NCI-H510A treated with DMSO at 0.1 percent for 48 hours (cell line): ENCODE measurements at regions not wholly inside any gene's neighbourhood (a gene's known extent, or its start where the extent isn't known, plus 50 kb on each side); places are given as distances from the start of the nearest gene placed in this dataset.
"Not testable (repeated sequence)": the region's sequence is repeated elsewhere in the genome, so short reads cannot be mapped to it uniquely, and the experiment has no call there.

ENCODE experiments used
- DNase-seq: peaks from one replicate; lab custom pipeline; 2025; lab: John Stamatoyannopoulos, UW

DNA sequence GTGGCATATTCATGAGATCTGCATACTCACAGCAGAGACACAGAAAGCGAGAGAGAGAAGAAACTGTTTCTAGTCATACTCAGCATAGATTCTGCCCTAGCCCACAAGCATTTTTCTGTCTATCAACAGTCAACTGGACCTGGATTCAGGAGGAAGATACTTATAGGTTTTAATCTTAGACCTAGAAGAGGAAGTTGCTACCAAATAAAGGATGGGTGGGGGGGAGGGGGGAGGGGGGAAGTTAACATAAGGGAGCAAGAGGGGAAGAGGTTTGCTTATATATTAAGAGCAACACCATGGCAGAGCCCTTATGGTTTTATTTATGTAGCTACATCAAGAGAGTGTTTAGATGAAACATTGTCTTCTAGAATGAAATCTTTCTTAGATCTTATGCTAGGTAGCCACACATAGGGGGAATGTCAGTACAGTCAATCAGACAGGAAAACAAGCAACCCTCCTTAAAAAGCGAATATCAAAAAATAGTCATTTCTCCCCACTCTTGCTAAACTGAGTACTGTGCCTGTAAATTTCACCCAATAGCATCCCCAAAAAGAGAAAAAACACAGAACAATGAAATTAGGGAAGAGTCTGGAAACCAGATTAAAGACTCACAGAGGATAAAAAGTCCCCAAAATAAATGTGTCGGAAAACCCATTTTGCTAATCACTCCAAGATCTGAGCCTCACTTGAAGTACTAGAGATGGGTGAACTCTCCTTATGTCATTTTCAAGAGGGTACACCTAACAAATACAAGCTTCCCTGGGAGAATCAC, 192.7 kb upstream of the NR4A3 start:
- DNase-seq, result no peak

DNA sequence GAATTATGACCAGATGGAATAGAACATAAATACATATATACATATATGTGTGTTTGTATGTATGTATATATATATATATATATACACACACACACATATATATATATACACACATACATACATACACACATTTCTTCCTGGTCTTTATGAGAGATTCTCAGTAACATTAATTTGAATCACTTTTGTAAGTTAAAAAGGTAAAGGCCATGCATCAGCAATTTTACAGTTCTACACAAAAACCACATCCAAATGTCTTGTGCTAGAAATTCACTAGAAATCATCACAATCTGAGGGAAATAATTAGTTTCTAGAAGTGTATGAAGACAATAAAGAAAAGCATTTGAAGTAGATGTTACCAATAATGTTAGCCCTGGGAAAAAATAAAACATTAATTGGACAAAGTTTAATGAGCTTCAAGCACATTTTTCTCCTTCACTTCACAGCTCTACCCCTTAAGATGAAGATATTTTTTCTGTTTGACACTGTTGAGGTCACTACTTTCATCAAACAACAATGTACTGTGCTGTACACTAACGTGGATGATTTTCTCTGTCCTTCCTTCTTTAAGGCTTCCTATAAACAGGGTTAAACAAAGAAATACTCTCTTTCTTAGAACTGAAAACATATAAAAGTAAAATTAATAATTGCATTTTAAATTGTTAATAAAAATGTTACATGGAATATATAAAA, 189.2 kb upstream of the NR4A3 start:
- DNase-seq, result no peak

- no peak for DNase-seq
Measured at GRCh38 chr9:99633265-99633664, 188.4 kb upstream of the NR4A3 start.

DNA sequence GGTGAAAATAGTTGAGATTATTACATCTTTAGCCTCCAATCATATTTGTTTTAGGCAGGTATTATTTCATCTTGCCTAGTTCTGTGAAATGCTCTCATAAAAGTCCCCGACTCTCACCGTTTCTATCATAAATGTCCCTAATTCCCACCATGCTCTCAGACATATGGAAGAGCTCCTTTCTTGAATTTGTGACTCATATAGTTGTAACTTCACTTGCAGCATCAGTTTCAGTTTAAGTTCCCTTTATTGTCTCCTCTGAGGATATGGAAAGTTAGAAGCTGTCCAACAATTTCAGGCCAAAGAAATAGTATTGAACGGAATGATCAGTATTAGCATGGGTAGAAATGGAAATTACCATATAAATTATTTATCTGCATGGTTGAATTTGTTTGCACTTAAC, 187.5 kb upstream of the NR4A3 start:
- no peak for DNase-seq

DNA sequence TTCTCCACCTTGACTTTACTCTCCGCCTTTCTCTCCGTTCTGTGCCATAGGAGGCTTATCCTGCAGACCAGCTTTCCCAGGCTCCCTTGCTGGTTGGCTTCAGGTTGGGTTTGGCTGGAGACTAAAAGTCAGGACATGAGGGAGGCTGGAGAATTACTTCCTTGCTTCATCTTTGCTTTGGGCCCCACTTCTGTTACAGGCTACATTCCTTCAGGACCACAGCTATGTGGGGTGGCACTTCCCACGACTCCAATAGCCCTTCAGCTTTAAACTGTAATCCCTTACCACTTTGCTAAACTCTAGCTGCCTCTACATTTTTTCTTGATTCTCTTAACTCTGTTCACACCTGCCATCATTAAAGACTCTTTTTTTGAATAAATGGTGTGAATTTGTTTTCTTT, 186.7 kb upstream of the NR4A3 start:
- no peak for DNase-seq

DNA sequence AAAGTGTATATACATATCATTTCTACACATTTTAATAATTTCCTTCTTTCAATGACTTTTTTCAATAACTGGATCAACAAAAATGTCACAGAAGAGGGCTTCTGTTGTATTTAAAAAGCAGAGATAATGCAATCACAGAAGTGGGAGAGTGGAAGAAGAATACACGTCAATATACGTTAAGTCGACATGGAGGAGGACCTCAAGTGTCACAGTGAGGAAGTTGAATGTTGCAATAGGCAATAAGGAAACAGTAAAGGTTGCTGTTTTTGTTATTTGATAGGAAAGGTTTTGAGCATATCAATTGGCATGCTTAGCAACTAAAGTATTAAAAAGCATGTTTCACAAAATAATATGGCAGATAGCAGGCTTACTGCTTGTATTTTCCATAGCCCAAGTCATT, 184.0 kb upstream of the NR4A3 start:
- DNase-seq, result no peak

- no peak for DNase-seq
Measured at GRCh38 chr9:99638971-99639370, 182.7 kb upstream of the NR4A3 start.

- no peak for DNase-seq
Measured at GRCh38 chr9:99647604-99648003, 174.1 kb upstream of the NR4A3 start.

DNA sequence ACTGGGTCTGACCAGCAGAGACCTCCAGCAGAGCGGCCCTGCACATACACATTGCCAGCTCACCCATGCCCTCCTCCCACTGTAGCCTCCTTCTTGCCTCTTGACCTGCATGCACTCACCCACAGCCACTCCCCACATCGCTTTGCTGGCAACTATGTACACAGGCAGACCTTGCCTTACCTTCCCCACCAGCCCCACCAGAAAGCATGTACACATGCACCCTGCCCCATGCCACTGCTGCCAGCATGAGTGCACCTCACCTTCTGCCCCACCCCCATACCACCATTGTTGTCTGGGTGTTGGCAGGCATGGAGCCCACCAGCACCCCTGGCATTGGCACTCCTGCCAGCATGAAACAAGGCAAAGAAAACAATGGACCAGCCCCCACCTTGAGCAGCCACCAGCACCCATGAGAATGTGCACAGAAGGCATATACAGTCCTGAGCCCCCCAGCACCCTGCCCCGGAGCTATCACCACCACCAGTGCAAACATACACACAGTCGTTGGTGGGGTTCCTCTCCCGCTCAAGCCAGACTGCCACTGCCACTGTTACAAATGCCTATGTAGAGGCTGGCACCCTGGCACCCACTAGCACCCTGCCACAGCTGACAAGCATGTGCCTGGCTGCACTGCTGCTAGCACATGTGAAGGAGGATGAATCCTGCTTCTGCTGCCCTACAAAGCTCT, 171.4 kb upstream of the NR4A3 start:
- DNase-seq, result no peak

DNA sequence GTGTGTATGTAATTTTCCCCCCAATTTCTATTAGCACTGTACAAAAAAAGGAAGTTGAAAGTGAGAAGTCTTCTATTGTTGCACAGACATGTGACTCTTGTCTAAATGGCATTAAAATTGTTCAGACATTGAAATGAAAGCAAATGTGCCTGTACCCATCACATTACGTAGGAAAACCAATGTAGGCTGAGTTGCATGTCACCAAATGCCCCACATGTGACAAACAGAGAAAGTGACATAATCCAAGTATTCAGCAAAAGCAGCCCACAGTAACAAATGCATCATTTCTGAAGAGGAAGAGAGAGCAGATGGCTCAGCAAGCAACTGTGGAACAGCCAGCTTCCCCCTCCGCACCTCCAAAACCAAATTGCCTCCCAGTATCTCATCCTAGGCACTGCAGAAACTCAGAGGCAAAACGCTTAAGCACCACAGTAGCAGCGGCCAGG, 161.5 kb upstream of the NR4A3 start:
- no peak for DNase-seq

GRCh38 chr9:99663297-99663696, 158.4 kb upstream of the NR4A3 start:
- no peak for DNase-seq

DNA sequence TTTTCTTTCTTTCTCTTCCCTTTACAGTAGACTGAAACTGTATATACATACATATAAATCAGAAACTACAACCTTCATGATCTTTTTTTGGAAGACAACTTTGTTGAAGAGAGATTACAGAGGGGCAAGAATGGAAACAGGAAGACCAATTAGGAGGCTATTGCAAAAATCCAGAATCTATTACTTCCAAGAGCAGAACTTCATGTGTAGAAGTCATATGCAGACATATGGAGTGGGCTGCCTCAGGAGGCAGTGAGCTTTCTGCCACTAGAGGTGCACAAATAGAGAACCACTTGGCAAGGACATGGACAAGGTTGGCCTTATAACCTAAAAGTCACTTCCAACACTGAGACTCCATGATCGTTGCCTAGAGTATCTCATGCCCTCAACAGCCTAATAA, 157.8 kb upstream of the NR4A3 start:
- no peak for DNase-seq

DNA sequence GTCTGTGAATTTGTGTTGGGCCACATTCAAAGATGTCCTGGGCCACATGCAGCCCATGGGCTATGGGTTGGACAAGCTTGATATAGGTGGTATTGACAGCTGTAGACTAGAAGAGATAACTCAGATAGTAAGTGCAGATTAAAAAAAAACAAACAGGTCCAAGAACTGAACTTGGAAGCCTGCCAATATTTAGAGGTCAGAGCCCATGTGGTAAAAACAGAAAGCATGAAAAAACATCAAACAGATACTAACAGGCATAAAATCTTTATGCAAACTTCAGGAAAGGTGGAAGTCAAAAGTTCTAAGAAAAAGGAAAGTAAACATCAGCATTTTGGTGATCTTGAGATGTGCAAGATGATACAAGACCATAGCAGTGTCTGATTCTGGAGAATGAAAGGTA, 155.1 kb upstream of the NR4A3 start:
- peak; percentile 2 for DNase-seq

GRCh38 chr9:99670886-99671285, 150.8 kb upstream of the NR4A3 start:
- not testable (repeated sequence) for DNase-seq

GRCh38 chr9:99677281-99677680, 144.4 kb upstream of the NR4A3 start:
- DNase-seq, result no peak

GRCh38 chr9:99678566-99678965, 143.1 kb upstream of the NR4A3 start:
- no peak for DNase-seq

GRCh38 chr9:99680191-99680590, 141.5 kb upstream of the NR4A3 start:
- no peak for DNase-seq

- DNase-seq, result no peak
Measured at GRCh38 chr9:99681113-99681512, 140.6 kb upstream of the NR4A3 start.

DNA sequence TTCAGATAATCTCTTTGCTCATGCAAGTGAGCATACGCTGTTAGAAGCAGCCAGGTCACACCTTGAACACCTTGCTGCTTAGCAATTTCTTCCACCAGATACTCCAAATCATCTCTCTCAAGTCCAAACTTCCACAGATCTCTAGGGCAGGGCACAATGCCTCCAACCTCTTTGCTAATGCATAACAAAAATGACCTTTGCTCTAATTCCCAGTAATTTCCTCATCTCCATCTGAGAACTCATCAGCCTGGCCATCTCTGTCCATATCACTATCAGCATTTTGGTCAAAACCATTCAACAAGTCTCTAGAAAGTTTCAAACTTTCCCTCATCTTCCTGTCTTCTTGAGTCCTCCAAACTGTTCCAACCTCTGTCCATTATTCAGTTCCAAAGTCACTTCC, 139.3 kb upstream of the NR4A3 start:
- DNase-seq, result no peak

GRCh38 chr9:99682870-99683269, 138.8 kb upstream of the NR4A3 start:
- no peak for DNase-seq

- DNase-seq, result peak; percentile 20
Measured at GRCh38 chr9:99690573-99690972, 131.1 kb upstream of the NR4A3 start.

DNA sequence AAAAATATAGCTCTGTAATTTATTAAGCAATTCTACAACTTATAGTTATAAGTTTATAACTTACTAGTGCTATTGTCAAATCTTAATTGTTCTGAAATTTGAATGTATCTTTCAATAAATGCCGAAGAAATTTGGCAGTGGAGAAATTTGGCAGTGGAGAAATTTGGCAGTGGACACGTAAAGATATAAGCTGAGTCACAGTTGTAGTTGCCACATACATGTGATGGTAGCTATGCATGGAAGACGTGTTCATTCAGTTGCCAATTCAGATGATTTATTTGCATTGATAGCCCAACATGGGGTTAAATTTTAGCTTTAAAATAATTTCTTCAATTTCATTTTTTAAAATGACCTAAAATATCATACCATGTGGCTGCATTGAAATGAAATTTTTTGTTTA, 127.8 kb upstream of the NR4A3 start:
- no peak for DNase-seq

GRCh38 chr9:99694393-99694792, 127.3 kb upstream of the NR4A3 start:
- no peak for DNase-seq
